Activated CD8-positive, alpha-beta memory T cell treated with anti-CD3 and anti-CD28 coated beads, Interleukin-2, amount 50 U/mL, for 24 hours (primary cell): ENCODE measurements at regions not wholly inside any gene's neighbourhood (a gene's known extent, or its start where the extent isn't known, plus 50 kb on each side); places are given as distances from the start of the nearest gene placed in this dataset.

Experiments
- DNase-seq: peaks from one replicate; pipeline ENCODE4 v3.0.0-alpha.2; 2020; ENCODE audit errors: extremely low read depth

DNA sequence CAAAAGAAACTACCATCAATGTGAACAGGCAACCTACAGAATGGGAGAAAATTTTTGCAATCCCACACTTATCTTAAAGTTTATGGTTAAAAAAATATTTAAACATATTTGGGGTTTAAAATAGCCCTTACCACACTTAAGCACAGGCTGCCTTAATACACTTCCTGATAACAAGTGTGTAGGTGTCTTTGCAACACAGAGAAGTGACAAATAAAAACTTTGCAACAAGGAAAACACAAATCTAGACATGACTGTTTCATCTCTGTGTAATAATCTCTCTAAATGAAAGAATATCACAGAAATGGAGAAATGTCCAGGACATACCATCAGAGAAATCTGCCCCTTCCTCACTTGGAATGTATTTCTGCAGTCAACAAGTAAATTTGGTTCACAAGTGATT lies 464.1 kb upstream of the ARHGEF26 start:
- DNase-seq = no peak

DNA sequence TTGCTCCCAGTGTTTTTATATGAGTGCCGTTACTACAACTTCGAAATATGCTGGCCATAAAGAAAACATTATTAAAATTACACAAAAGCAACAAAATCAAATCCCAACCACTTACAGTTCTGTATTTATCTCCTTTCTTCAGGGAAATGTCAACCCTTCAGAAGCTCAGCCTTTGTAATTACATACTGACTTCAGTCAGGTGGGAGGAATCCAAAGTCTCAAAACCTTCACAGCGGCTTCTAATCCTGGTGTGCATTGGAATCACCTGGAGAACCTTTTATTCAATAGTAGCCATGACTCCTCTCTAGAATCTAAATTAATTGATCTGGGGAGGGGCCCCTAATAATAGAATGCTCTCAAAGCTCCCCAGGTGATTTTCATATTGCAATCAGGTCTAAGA lies 463.7 kb upstream of the ARHGEF26 start:
- DNase-seq = no peak

DNA sequence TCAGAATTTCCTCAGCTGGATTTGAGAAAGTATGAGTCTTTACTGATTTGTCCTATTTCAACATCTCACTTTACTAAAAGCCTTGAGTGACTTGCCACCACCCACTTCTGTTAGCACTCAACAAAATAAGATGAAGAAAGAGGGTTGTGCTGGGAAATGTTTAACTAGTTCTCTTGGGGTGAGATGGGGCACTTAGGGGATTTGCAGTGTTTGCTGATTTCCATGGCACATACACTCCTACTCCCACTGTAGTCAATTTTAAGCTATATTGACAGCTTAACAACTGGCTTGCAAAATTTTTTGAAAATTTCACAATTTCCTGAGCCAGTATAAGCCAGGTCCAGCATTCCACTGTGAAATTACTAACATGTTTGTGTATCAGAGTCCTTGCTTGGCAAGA lies 463.1 kb upstream of the ARHGEF26 start:
- no peak for DNase-seq

DNA sequence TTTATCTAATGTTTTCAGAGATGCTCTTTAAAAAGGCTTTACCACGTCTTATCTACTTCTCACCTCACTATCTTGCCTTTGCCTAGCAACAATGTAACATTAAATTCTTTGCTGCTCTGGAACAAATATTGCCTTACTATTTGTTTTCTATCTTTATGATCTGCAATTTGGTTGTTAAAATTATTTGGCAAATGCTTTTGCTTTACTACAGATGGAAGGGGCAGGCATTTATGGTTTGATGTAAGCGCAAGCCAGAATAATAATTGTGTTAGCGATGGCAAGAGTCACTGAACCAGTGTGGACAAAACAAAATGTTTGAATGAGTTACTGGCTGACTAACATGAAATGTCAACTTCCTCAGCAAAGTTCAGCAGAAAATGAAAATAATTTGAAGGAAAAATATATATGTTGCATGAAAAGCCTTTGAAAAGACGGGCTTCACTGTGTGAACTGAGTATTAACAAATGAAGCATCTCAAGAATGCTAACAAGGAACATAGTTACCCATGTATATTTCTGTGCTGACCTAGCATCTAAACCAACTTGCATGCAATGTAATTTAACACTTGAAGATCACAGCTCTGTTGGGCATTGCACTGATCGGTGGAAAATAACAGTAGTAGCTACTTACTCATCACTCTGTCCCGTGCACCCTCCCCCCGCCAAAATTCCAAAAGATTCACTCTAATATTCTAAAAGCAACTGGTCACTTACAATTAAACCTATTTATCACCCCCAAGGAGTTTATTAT lies 454.0 kb upstream of the ARHGEF26 start:
- no peak for DNase-seq

DNA sequence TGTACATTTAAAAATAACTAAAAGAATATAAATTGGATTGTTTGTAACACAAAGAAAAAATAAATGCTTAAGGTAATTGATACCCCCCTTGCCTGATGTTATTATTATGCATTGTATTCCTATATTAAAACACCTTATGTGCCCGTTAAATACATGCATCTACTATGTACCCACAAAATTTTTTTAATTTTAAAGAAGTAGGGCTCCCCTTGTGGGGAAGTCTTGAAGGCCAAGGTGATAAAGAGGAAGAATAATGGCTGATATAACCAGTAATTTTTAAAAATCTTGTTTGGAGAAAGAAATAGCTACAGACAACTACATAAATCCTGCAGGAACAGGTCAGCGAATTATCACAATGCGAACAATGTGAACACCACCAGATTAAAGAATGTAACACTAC lies 451.7 kb upstream of the ARHGEF26 start:
- DNase-seq = no peak

DNA sequence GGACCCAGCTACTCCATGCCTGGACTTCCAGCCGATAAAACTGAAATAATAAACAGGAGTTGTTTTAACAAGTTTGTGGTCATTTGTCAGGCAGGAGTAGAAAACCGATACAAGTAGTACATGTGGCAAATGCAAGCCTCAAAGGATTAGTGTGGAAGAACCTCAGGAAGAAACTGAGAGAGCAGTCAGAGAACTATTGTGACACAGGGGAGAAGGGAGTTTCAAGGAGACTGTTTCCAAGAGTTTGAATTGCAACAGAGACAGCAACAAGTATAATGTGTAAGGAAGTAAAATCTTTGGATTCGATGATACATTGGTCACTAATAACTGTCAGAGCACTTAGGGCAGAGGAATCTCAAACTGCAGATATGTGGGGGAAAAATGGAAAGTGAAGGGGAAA lies 450.6 kb upstream of the ARHGEF26 start:
- no peak for DNase-seq

DNA sequence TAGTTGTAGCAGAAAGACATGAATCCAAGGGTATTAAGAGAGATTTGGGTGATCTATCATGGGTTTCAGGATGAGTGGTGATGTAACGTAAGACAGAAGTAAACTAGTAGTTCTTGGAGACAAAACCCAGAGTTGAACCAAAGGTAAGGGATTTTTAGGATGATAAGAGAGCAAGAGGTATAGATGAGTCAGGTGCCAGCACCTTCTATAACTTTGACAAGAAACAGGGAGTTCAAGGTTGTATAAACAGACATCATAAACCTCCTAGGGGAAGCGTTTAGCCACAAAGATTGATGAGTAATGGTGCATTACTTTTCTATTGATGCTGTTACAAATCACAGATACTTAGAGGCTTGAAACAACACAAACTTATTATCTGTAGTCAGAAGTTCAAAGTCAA lies 447.3 kb upstream of the ARHGEF26 start:
- no peak for DNase-seq

DNA sequence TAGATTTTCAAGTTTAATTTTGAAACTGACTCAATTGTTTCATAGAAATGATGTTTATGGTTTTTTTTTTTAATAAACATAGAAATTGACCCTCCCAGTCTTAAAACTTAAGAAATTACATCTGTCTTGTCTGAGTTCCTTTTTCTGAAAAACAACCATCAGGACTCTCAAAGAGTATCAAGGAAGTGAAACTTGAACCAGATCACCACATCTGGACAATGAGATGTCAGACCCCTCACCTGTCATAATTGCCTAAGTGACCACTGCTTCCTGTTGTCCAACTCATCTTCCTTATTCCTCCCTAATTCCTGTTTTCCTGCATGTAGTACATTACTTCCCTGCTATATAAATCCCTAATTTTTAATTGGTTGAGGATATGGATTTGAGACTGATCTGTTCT lies 441.5 kb upstream of the ARHGEF26 start:
- DNase-seq = no peak

DNA sequence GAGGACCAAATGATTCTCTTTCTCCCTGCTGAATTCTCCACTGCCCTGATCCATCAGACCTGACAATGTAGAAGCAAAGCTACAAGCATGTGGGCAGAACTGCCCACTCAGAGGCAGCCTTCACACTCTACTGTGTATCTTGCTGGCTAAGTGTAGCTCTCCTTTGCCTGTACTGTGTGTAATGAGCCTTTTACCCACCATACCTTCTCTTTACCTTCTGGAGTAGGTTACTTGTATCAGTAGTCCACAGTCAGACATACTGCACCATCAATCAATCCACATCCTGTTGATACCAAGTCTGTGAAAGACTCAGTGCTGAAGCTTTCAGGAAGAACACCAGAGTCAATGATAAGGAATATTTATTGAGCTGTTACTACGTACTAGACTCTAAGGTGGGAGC lies 440.7 kb upstream of the ARHGEF26 start:
- no peak for DNase-seq

DNA sequence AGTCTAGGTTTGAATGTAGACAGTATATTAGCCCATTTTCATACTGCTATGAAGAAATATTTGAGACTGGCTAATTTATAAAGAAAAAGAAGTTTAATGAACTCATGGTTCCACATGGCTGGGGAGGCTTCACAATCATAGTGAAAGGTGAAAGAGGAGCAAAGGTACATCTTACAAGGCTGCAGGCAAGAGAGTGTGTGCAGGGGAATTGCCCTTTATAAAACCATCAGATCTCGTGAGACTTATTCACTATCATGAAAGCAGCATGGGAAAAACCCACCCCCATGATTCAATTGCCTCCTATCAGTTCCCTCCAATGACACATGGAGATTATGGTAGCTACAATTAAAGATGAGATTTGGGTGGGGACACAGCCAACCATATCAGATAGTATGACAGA lies 440.1 kb upstream of the ARHGEF26 start:
- no peak for DNase-seq

DNA sequence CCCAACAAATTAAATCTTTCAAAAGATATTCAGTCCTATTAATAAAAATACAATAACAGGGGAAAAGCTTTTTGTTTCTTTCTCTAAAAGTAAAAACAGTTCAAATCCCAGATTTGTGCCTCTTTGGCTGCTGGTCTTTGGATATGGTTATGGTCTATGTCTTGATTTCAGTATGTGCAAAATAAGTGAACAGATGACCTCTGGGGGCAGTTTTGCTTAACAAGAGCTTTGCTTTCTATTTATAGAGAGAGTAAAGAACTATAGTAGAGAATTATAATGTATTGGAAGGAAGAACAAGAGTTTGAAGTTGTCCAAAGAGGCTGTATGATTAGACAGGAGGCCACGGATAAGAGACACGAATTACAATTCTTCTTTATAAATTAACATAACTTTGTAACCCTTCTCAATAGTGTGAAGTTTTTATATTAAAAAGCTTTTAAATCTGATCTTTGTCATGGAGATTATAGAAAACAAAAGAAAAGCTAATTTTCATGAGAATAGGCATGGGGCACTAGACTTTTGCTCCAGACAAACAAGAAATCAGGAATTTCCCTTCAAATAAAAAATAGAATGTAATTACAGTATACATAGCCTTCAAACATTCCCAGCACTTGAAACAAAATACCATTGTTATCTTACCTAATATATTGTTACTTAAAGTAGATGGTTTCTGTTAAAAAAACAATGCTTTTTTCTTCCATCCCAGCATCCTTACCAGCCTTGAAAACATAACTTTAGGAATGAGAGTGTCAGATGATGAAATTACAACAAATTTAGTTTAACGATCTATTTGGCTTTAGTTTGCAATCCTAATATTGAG lies 432.7 kb upstream of the ARHGEF26 start:
- DNase-seq = no peak

DNA sequence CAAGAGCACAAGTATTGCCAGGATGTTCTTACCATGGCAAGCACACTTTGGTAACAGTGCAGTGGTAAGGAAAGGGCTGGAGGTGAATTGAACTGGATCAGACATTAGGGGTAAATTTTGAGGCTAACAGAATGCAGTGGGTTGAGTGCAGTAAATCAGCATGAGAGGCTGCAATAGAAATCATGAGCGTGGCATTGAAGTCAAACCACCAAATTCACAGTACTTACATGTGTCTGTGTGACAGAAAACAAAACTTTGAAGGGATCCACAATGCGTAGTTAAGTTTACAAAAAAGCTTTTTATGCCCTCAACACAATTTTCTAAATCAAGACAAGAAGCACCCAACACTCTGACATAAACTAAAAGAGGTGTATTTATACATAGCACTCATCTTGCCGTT lies 428.0 kb upstream of the ARHGEF26 start:
- DNase-seq = no peak

DNA sequence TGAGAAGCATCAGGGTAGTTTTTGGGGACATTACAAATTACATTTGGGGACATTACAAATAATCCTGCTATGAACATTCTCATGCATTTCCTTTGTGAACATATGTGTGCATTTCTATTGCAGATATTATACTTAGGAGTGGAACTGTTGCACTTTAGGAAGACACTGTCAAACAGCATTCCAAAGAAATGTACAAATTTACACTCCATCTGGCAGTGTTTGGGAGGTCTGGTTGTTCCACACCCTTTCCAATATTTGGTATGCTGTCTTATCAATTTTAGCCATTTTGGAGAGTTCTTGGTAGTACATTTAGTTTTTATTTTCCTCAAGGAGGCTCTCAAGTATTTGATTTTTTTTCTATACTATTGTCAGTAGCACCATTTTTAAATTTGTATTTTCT lies 419.1 kb upstream of the ARHGEF26 start:
- DNase-seq = no peak

DNA sequence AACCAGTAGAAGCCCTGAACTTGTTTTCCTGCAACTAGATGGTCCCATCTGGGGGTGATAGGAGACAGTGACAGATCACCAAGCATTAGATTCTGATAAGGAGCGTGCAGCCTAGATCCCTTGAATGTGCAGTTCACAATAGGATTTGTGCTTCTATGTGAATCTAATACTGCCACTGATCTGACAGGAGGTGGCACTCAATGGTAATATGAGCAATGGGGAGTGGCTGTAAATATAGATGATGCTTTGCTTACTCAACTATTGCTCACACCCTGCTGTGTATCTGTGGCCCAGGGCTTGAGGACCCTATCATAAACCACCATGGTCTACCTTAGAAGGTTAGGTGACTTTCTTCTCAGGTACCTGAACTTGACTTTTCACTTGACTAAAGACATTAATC lies 417.1 kb upstream of the ARHGEF26 start:
- no peak for DNase-seq

DNA sequence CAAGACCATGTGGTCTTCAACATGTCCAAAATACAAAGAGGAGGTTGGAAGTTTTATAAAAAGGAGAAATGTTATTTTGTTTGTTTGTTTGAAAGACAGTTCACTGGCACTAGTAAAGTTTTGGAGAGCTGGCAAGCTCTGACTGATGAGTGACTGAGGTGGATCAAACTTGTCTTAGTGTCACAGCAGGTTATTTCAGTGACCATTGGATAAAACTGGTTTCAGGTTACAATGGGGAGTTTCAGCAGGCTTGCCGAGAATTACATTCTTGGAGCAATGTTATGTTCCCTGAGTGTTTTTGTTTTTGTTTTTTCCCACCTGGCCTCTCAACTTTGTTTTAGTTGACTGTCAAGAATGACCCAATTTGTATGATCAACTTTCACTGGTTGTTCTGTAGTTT lies 414.5 kb upstream of the ARHGEF26 start:
- no peak for DNase-seq

DNA sequence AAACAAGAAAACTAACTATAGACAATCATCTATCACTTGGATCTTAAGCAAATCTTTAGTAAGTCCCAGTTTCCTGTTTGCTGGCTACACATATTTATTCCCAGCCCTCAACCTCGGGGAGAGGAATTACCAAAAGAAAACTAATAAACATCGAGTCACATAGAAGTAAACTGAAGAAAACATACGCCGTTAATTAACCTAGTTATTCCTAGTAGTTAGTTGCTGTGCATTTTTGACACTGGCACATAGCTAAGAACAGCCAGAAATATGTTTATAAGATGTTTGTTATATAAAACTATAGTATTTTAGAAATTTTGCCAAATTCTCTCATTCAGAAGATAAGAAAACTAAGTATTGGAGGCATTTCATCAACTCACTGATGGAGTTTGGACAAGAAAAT lies 407.2 kb upstream of the ARHGEF26 start:
- DNase-seq = no peak

DNA sequence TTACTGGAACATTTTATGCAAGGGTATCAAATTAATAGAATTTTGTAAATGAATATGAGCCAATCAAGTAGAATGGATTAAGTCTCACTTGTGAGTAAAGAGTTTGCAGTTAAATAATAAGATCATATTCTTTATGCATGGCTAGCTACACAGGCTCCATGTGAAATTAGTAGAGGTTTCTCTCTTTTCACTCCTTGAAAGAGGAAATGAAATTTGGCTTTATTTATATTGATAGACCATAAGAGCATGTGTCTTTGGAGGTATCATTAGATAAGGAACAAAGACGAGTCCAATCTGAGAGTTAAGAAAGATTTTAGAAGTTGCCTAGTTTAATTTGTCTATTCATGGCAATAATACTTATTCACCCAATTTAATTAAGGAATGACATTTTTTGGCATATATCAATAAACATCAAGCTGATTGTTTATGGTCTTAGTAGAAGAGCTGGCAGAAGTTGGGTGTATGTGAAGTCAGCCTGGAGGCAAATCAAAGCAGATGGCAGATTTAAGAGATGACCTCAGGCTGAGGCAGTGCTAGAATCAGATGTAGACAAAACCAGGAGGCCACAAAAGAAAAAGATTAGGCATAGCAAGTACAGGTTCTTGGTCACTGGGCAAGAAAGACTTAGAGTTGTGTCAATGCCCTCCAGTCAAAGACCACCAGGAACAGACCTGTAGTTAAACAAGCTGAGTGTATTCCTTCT lies 406.5 kb upstream of the ARHGEF26 start:
- DNase-seq = no peak

DNA sequence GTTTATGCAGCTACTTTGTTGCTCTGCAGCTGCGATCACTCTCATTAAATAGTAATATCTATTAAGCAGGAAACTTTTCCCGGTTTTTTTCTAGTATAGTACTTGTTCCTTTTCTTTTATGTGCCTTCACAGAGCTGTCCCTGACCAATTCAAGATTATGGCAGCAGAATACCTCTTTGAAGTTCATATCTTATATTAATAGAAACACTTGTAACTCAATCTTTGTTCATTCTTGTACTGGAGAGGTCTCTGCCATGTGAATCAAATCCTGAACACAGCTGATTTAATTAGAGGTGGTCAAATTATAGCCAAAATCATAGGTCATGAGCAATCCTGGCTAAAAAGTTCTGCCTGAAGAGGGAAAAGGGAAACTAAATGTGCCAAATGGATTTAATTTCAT lies 399.0 kb upstream of the ARHGEF26 start:
- DNase-seq = no peak

DNA sequence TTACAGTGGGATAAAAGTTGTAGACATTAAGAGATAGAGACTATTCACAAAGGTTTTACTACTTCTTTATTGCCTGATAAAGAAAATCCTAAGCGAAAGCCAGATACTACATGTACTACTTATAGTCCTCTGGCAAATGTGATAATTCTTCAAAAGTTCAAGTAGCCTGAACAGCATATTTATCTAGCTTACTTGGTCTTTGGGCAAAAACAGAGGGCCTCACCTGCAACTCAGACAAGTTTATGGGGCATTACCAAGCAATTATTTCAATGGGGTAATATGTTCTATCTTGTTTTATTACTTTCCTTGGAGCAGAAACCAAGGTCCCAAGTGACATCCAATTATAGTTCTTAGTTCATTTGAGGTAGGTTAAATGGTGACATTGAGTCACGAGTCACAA lies 390.1 kb upstream of the ARHGEF26 start:
- no peak for DNase-seq

DNA sequence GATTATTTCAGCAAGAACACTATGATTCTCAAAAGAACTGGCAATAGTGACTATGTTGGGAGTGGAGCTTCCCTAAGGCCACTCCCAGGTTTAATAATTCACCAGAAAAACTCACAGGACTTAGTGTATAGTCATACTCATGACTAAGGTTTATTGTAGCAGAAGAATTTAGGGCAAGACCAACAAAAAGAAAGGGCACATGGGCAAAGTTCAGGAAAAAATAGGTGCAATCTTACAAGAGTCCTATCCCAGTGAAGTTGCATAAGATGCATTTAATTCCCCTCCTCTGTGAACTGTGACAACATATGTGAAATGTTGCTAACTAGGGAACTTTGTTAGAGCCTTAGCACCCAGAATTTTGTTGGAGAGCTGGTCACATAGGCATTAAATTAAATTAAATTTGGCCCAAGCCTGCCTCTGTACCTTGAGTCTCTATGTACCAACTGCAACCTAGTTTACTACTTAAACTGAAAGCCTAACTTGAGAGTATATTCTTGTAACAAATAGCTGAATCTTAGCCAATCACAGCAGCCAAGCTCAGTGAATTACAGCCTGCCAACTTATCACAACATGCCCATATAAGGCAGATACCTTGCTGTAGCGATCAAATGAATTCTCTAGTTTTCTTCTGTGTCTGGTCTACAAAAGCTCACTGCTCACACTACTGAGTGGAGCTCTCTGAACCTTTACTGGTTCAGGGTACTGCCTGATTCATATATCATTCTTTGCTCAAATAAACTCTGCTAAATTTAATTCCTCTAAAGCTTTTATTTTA lies 386.2 kb upstream of the ARHGEF26 start:
- no peak for DNase-seq

DNA sequence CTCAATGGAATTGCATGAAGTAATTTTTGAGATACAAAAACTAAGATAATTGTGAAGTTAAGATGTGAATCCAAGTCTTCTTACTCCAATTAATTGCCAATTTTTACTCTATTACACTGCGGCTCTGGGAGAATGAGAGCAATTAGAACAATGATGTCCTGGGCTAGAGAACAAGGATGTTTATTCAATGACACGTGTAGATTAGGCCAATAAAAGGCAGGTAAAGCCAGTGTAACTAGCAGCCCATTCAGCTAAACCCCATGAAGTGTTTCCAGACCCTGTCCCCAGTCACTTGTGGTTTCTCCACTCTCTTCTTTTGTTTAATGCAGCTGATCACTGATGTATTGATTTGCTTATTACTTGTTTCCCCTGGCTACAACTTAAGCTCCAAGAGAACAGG lies 381.1 kb upstream of the ARHGEF26 start:
- DNase-seq = no peak

DNA sequence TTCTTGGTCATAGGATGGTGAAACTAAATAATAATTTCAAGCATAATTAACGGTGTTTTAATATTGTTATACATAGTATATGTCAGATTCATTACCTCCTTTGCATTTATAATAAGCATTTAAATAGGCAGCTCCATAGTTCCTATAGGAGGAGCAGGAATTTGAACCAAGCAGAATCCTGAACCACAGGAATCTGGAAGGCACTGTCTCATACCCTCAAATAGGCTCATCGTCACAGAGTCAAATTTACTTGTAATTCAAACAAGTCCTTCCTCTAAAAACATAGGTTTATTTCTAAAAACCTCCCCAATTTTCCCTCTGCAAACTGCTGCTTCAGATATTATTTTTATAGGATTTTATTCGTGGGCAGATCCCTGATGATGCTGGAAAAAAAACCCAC lies 376.3 kb upstream of the ARHGEF26 start:
- DNase-seq = no peak
